Fibroblast of mammary gland (primary cell): ENCODE measurements at regions not wholly inside any gene's neighbourhood (a gene's known extent, or its start where the extent isn't known, plus 50 kb on each side); places are given as distances from the start of the nearest gene placed in this dataset.

Source experiments
- DNase-seq: peaks from one replicate; pipeline ENCODE4 v3.0.0-alpha.2; 2010; ENCODE audit warnings: low read depth
- H3K4me3 ChIP-seq: 2 replicates; pipeline ENCODE4 v1.5.1; 2011; ENCODE audit warnings: low read depth, mild to moderate bottlenecking, low read length, moderate library complexity; ENCODE audit not compliant: control insufficient read depth
- CTCF ChIP-seq: conservative IDR thresholded peaks from 2 replicates; pipeline ENCODE4 v1.5.1; 2011; ENCODE audit warnings: low read depth, low read length, inconsistent platforms; ENCODE audit not compliant: control insufficient read depth, insufficient read depth

GRCh38 chr5:89095341-89095740 lies 212.4 kb upstream of the MEF2C start:
- TF ChIP-seq CTCF = no peak
- H3K4me3 ChIP-seq = no peak overlapping the region
- no peak for DNase-seq

GRCh38 chr5:89090037-89090436 lies 207.1 kb upstream of the MEF2C start:
- no peak overlapping the region for H3K4me3 ChIP-seq
- no peak for DNase-seq
- no peak for TF ChIP-seq CTCF

GRCh38 chr5:89087551-89088318 lies 204.8 kb upstream of the MEF2C start:
- no peak overlapping the region for H3K4me3 ChIP-seq
- no peak for DNase-seq
- no peak for TF ChIP-seq CTCF

- no peak overlapping the region for H3K4me3 ChIP-seq
- DNase-seq = no peak
- TF ChIP-seq CTCF = no peak
These were observed 204.1 kb upstream of the MEF2C start for GRCh38 chr5:89087128-89087527.

- H3K4me3 ChIP-seq = no peak overlapping the region
- DNase-seq = no peak
- no peak for TF ChIP-seq CTCF
These were observed 203.6 kb upstream of the MEF2C start for GRCh38 chr5:89086390-89087086.

GRCh38 chr5:89083791-89084190 lies 200.8 kb upstream of the MEF2C start:
- TF ChIP-seq CTCF = no peak
- peak; percentile 90 for DNase-seq
- no peak overlapping the region for H3K4me3 ChIP-seq
